Testis (tissue), 2 donors: ENCODE measurements at regions not wholly inside any gene's neighbourhood (a gene's known extent, or its start where the extent isn't known, plus 50 kb on each side); places are given as distances from the start of the nearest gene placed in this dataset.

Experiments
- CTCF ChIP-seq, 3 experiments: fragments of 450-650 bp in 2 of 3; fragments of 200-600 bp in 1 of 3; sonication (generic) in 1 of 3; IDR thresholded peaks; one replicate each; pipeline ENCODE4 v1.5.1; 2016 to 2019; ENCODE audit warnings: antibody characterized with exemption in 3 of 3, mild to moderate bottlenecking in 2 of 3, moderate library complexity in 1 of 3
- POLR2A ChIP-seq: fragments of 450-650 bp; IDR thresholded peaks from one replicate; pipeline ENCODE4 v1.6.1; 2017; ENCODE audit warnings: antibody characterized with exemption, mild to moderate bottlenecking, moderate library complexity

- TF ChIP-seq CTCF (IDR thresholded peaks at IDR 0.05): no peak
- no peak for TF ChIP-seq POLR2A
Measured at GRCh38 chr2:234308073-234308812, 188.6 kb downstream of the ARL4C start.
